H1 (cell line): ENCODE measurements at regions not wholly inside any gene's neighbourhood (a gene's known extent, or its start where the extent isn't known, plus 50 kb on each side); places are given as distances from the start of the nearest gene placed in this dataset.

Experiments used
- TF ChIP-seq, protein P1 (sequence below): fragments of 300-600 bp; sonication (generic); IDR thresholded peaks from 2 replicates; pipeline ENCODE4 v1.7.1; 2012; ENCODE audit warnings: low read length, moderate library complexity, mild to moderate bottlenecking, inconsistent platforms; ENCODE audit not compliant: insufficient replicate concordance

DNA sequence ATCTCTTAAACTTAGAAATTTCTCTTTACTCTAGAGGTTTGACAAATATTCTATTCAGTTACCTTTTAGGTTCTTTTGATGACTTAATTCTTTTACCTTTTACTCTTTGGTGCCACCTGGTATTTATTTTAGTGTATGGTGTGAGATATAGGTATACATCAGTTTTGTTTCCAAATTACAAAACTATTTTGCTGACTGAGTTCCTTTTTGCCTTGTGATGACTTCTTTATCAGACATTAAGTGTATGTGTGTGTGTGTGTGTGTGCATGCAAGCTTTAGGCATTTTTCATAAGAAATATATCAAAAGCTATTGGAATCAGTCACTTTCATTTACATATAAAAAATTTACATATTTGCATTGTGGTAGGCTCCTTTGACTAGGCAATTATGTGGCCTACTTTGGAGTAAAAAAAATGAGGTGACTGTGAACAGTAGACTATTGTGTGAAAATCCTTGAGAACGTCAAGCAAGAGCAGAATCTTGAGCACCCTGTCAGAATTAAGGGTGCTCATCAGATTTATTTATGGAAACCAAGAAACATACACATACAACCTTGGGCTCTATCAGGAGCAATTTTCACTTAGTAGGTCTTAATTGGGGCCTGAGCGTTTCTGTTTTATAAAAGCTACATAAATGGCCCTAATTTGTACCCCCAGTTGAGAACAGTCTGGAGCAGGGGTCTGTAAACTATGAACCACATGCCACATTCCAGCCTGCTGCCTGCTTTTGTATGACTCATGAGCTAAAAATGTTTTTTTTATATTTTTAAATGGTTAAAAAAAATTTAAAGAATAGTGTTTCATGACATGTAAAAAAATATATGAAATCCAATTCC is 415.9 kb downstream of the SLC4A3 start (continued):
- TF ChIP-seq, protein P1, sequence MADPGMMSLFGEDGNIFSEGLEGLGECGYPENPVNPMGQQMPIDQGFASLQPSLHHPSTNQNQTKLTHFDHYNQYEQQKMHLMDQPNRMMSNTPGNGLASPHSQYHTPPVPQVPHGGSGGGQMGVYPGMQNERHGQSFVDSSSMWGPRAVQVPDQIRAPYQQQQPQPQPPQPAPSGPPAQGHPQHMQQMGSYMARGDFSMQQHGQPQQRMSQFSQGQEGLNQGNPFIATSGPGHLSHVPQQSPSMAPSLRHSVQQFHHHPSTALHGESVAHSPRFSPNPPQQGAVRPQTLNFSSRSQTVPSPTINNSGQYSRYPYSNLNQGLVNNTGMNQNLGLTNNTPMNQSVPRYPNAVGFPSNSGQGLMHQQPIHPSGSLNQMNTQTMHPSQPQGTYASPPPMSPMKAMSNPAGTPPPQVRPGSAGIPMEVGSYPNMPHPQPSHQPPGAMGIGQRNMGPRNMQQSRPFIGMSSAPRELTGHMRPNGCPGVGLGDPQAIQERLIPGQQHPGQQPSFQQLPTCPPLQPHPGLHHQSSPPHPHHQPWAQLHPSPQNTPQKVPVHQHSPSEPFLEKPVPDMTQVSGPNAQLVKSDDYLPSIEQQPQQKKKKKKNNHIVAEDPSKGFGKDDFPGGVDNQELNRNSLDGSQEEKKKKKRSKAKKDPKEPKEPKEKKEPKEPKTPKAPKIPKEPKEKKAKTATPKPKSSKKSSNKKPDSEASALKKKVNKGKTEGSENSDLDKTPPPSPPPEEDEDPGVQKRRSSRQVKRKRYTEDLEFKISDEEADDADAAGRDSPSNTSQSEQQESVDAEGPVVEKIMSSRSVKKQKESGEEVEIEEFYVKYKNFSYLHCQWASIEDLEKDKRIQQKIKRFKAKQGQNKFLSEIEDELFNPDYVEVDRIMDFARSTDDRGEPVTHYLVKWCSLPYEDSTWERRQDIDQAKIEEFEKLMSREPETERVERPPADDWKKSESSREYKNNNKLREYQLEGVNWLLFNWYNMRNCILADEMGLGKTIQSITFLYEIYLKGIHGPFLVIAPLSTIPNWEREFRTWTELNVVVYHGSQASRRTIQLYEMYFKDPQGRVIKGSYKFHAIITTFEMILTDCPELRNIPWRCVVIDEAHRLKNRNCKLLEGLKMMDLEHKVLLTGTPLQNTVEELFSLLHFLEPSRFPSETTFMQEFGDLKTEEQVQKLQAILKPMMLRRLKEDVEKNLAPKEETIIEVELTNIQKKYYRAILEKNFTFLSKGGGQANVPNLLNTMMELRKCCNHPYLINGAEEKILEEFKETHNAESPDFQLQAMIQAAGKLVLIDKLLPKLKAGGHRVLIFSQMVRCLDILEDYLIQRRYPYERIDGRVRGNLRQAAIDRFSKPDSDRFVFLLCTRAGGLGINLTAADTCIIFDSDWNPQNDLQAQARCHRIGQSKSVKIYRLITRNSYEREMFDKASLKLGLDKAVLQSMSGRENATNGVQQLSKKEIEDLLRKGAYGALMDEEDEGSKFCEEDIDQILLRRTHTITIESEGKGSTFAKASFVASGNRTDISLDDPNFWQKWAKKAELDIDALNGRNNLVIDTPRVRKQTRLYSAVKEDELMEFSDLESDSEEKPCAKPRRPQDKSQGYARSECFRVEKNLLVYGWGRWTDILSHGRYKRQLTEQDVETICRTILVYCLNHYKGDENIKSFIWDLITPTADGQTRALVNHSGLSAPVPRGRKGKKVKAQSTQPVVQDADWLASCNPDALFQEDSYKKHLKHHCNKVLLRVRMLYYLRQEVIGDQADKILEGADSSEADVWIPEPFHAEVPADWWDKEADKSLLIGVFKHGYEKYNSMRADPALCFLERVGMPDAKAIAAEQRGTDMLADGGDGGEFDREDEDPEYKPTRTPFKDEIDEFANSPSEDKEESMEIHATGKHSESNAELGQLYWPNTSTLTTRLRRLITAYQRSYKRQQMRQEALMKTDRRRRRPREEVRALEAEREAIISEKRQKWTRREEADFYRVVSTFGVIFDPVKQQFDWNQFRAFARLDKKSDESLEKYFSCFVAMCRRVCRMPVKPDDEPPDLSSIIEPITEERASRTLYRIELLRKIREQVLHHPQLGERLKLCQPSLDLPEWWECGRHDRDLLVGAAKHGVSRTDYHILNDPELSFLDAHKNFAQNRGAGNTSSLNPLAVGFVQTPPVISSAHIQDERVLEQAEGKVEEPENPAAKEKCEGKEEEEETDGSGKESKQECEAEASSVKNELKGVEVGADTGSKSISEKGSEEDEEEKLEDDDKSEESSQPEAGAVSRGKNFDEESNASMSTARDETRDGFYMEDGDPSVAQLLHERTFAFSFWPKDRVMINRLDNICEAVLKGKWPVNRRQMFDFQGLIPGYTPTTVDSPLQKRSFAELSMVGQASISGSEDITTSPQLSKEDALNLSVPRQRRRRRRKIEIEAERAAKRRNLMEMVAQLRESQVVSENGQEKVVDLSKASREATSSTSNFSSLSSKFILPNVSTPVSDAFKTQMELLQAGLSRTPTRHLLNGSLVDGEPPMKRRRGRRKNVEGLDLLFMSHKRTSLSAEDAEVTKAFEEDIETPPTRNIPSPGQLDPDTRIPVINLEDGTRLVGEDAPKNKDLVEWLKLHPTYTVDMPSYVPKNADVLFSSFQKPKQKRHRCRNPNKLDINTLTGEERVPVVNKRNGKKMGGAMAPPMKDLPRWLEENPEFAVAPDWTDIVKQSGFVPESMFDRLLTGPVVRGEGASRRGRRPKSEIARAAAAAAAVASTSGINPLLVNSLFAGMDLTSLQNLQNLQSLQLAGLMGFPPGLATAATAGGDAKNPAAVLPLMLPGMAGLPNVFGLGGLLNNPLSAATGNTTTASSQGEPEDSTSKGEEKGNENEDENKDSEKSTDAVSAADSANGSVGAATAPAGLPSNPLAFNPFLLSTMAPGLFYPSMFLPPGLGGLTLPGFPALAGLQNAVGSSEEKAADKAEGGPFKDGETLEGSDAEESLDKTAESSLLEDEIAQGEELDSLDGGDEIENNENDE, result no peak
